Suprapubic skin (tissue), 3 donors: ENCODE measurements at regions not wholly inside any gene's neighbourhood (a gene's known extent, or its start where the extent isn't known, plus 50 kb on each side); places are given as distances from the start of the nearest gene placed in this dataset.

ENCODE experiments used
- CTCF ChIP-seq, 2 donors: fragments of 200-600 bp in 1 of 2; fragments of 450-650 bp in 1 of 2; sonication (generic) in 1 of 2; IDR thresholded peaks; one replicate each; pipeline ENCODE4 v1.5.1; 2016 to 2019; ENCODE audit warnings: antibody characterized with exemption in 2 of 2, mild to moderate bottlenecking in 1 of 2, moderate library complexity in 1 of 2
- EP300 ChIP-seq: sonication (generic); formaldehyde crosslinking; IDR thresholded peaks from one replicate; pipeline ENCODE4 v1.6.1; 2017; ENCODE audit warnings: antibody characterized with exemption

- TF ChIP-seq CTCF (IDR thresholded peaks at IDR 0.05) (no peak), EP300 (no peak)
Observed at GRCh38 chr5:3490957-3491507, 104.6 kb upstream of the IRX1 start.
